IMR-90 (cell line): ENCODE measurements at regions not wholly inside any gene's neighbourhood (a gene's known extent, or its start where the extent isn't known, plus 50 kb on each side); places are given as distances from the start of the nearest gene placed in this dataset.

Experiments
- ATAC-seq: fragments of 200-7000 bp; cut with Tn5 transposase; 2 replicates; pipeline ENCODE4 v1.9.1; 2020; ENCODE audit warnings: low read depth, mild to moderate bottlenecking, moderate library complexity
- BruUV-seq: library from RNA; stranded (reverse); fragments of 400-500 nt; replicated peaks from 2 replicates; lab custom pipeline; 2021; lab: Mats Ljungman, UMichigan
- CTCF ChIA-PET: fragments of 300-600 bp; formaldehyde crosslinking; extraction: SDS; loops from one replicate; lab custom pipeline; 2021; ENCODE audit warnings: antibody characterized with exemption; lab: Yijun Ruan, JAX
- POLR2A ChIA-PET: fragments of 300-600 bp; sonication (Branson Sonifier 250); formaldehyde crosslinking; loops from one replicate; lab custom pipeline; 2022; ENCODE audit warnings: antibody characterized with exemption; ENCODE audit not compliant: unreplicated experiment; lab: Charles Lee
- DNase-seq: peaks from one replicate; pipeline ENCODE4 v3.0.0; 2013
- H2AFZ ChIP-seq: replicated peaks from 2 replicates; pipeline ENCODE3; 2013; ENCODE audit warnings: low read length, mild to moderate bottlenecking; ENCODE audit not compliant: poor library complexity
- H2AK5ac ChIP-seq: 2 replicates; pipeline ENCODE4 v1.6.1; 2013; ENCODE audit warnings: low read depth, low read length, inconsistent platforms
- H2AK9ac ChIP-seq: replicated peaks from 2 replicates; pipeline ENCODE3; 2013; ENCODE audit warnings: mild to moderate bottlenecking, low read depth, low read length, moderate library complexity; ENCODE audit not compliant: poor library complexity
- H2BK120ac ChIP-seq: 2 replicates; pipeline ENCODE4 v1.6.1; 2013; ENCODE audit warnings: low read depth, low read length, inconsistent platforms
- H2BK15ac ChIP-seq: 3 replicates; pipeline ENCODE4 v1.6.1; 2013; ENCODE audit warnings: low read depth, low read length, inconsistent platforms
- H2BK20ac ChIP-seq: 2 replicates; pipeline ENCODE4 v1.6.1; 2013; ENCODE audit warnings: low read depth, mild to moderate bottlenecking, inconsistent platforms, low read length, moderate library complexity
- H2BK5ac ChIP-seq: 2 replicates; pipeline ENCODE4 v1.6.1; 2013; ENCODE audit warnings: mild to moderate bottlenecking, low read depth, low read length, inconsistent platforms; ENCODE audit not compliant: poor library complexity, severe bottlenecking
- H3K14ac ChIP-seq: replicated peaks from 2 replicates; pipeline ENCODE4 v1.6.1; 2013; ENCODE audit warnings: low read depth, low read length, inconsistent platforms
- H3K18ac ChIP-seq: 2 replicates; pipeline ENCODE4 v1.6.1; 2013; ENCODE audit warnings: low read depth, low read length, control low read depth
- H3K23ac ChIP-seq: 2 replicates; pipeline ENCODE4 v1.6.1; 2013; ENCODE audit warnings: low read depth, low read length, inconsistent platforms
- H3K27ac ChIP-seq: 2 replicates; pipeline ENCODE4 v1.5.1; 2013; ENCODE audit warnings: mild to moderate bottlenecking, control low read depth, low read length; ENCODE audit not compliant: insufficient read depth
- H3K27me3 ChIP-seq: 2 replicates; pipeline ENCODE4 v1.6.1; 2013; ENCODE audit warnings: low read length; ENCODE audit not compliant: control insufficient read depth, insufficient read depth
- H3K36me3 ChIP-seq: 2 replicates; pipeline ENCODE4 v1.6.1; 2013; ENCODE audit warnings: low read length, mixed read lengths; ENCODE audit not compliant: control insufficient read depth, insufficient read depth
- H3K4ac ChIP-seq: 2 replicates; pipeline ENCODE4 v1.6.1; 2013; ENCODE audit warnings: low read depth, low read length, inconsistent platforms
- H3K4me1 ChIP-seq: 2 replicates; pipeline ENCODE4 v1.6.1; 2013; ENCODE audit warnings: low read length, mixed read lengths; ENCODE audit not compliant: control insufficient read depth, insufficient read depth
- H3K4me2 ChIP-seq: 2 replicates; pipeline ENCODE4 v1.6.1; 2013; ENCODE audit warnings: low read depth, mild to moderate bottlenecking, control low read depth, low read length, moderate library complexity
- H3K4me3 ChIP-seq: 2 replicates; pipeline ENCODE4 v1.5.1; 2013; ENCODE audit warnings: low read depth, mild to moderate bottlenecking, control low read depth, low read length, moderate library complexity; ENCODE audit not compliant: insufficient read depth
- H3K56ac ChIP-seq: 2 replicates; pipeline ENCODE4 v1.6.1; 2013; ENCODE audit warnings: low read length, inconsistent platforms; ENCODE audit not compliant: insufficient read depth; ENCODE audit errors: extremely low read depth
- H3K79me1 ChIP-seq, 2 experiments: 2 replicates each; pipeline ENCODE4 v1.6.1; 2013; ENCODE audit warnings: low read length in 2 of 2, inconsistent platforms in 1 of 2, low read depth in 1 of 2
- H3K9ac ChIP-seq: 2 replicates; pipeline ENCODE4 v1.6.1; 2013; ENCODE audit warnings: low read depth, low read length, control low read depth
- H3K9me1 ChIP-seq: 2 replicates; pipeline ENCODE4 v1.6.1; 2013; ENCODE audit warnings: low read length, inconsistent platforms; ENCODE audit not compliant: insufficient read depth
- H3K9me3 ChIP-seq: 2 replicates; pipeline ENCODE4 v1.6.1; 2013; ENCODE audit warnings: low read length; ENCODE audit not compliant: control insufficient read depth, insufficient read depth
- H4K20me1 ChIP-seq: 2 replicates; pipeline ENCODE4 v1.6.1; 2013; ENCODE audit warnings: low read length, inconsistent platforms; ENCODE audit not compliant: insufficient read depth
- H4K5ac ChIP-seq: 2 replicates; pipeline ENCODE4 v1.6.1; 2013; ENCODE audit warnings: mild to moderate bottlenecking, low read depth, low read length, control low read depth
- H4K8ac ChIP-seq, 2 experiments: 2 replicates each; pipeline ENCODE4 v1.6.1; 2013; ENCODE audit warnings: low read depth in 2 of 2, low read length in 2 of 2, control low read depth in 1 of 2, inconsistent platforms in 1 of 2
- H4K91ac ChIP-seq: 2 replicates; pipeline ENCODE4 v1.6.1; 2013; ENCODE audit warnings: low read depth, low read length, inconsistent platforms; ENCODE audit not compliant: insufficient read depth
- CHD1 ChIP-seq: IDR thresholded peaks from 2 replicates; pipeline ENCODE4 v1.6.1; 2012; ENCODE audit warnings: low read depth, low read length, improper control_type of control experiment
- RFX5 ChIP-seq: IDR thresholded peaks from 2 replicates; pipeline ENCODE4 v1.8.0; 2012; ENCODE audit warnings: low read depth, mild to moderate bottlenecking, low read length, moderate library complexity
- WGBS, 2 experiments: methylation state at CpG; one replicate each; pipeline versions ENCODE4 v1.1.5 to v1.1.7; 2013; ENCODE audit warnings: missing lambda C conversion rate in 2 of 2; ENCODE audit not compliant: insufficient read length in 1 of 2; ENCODE audit errors: extremely low coverage in 2 of 2; 5-methylcytosine and 5-hydroxymethylcytosine counted together
- dilution Hi-C: fragments of 300-500 bp; cut with HindIII; formaldehyde crosslinking; loops from one replicate; pipeline ENCODE4 v1.14.3; 2018; ENCODE audit warnings: low sequenced_read_pairs; ENCODE audit not compliant: unreplicated experiment
- in situ Hi-C: fragments of 300-500 bp; cut with MboI; formaldehyde crosslinking; loops from 3 replicates; pipeline ENCODE4 v1.14.3; 2019; ENCODE audit warnings: low sequenced_read_pairs, inconsistent platforms, mixed read lengths
- intact Hi-C: fragments of 100-400 bp; cut with micrococcal nuclease; formaldehyde crosslinking; loops from 2 replicates; pipeline ENCODE4 v1.10.0; 2022
- TF ChIP-seq, protein P1 (sequence below): fragments of 150-350 bp; IDR thresholded peaks from 2 replicates; pipeline ENCODE4 v1.6.1; 2016; ENCODE audit warnings: low read depth, mild to moderate bottlenecking, low read length, moderate library complexity, borderline replicate concordance

DNA sequence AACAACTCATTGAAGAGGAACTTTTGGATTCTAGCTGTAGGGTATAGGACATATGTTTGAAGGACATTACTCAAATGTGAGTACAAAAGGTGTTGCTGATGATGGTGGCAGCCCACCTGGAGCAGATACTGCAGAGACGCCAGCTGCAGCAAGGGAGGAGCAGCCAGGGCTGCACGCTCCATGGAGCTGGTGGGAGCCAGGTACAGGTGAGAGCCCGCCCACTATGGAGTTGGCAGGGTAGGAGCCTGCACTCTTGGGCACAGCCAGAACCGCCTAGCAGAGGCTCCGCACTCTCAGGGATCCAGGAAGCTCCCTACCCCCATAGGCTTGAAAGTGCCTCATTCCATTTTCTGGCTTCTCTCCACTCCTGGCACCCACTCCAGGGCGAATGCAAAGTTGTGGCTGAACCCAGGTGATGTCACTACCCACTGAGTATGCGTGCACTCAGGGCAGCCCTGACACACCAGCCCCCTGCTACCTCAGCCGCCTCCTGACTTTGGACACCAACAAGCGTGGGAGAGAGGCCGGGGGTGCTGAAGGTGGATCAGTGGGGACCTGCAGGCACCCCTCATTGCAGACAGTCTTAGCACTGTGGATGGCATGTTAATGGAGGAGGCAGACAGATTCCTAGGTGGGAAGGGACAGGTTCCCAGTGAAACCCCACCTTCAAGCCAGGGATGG is 761.1 kb downstream of the IPMK start:
- H2AK5ac ChIP-seq: no peak overlapping the region
- TF ChIP-seq CHD1 (no peak), RFX5 (no peak)
- TF ChIP-seq, protein P1, sequence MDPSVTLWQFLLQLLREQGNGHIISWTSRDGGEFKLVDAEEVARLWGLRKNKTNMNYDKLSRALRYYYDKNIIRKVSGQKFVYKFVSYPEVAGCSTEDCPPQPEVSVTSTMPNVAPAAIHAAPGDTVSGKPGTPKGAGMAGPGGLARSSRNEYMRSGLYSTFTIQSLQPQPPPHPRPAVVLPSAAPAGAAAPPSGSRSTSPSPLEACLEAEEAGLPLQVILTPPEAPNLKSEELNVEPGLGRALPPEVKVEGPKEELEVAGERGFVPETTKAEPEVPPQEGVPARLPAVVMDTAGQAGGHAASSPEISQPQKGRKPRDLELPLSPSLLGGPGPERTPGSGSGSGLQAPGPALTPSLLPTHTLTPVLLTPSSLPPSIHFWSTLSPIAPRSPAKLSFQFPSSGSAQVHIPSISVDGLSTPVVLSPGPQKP: no peak
- no peak overlapping the region for H2BK5ac ChIP-seq
- no peaks in the 10 kb centered on the region for H3K36me3 ChIP-seq
- no peak overlapping the region for H3K18ac ChIP-seq
- H3K4me3 ChIP-seq: no peak overlapping the region
- no peak for DNase-seq
- no peaks in the 10 kb centered on the region for H3K27me3 ChIP-seq
- H2AFZ ChIP-seq: no peak overlapping the region
- no peak overlapping the region for H3K56ac ChIP-seq
- H4K8ac ChIP-seq: no peak overlapping the region
- dilution Hi-C loops (no loop called here), intact Hi-C loops (no loop called here), in situ Hi-C loops (no loop called here)
- no peak overlapping the region for H3K4ac ChIP-seq
- WGBS, 2 experiments: 40% methylated on average over 1 of the region's 10 CpGs; no CpG with 5 or more reads in 1 of the 2 experiments
- BruUV-seq: no TSS peak
- CTCF ChIA-PET: no interaction called here
- no peak overlapping the region for H3K4me2 ChIP-seq
- H4K5ac ChIP-seq: no peak overlapping the region
- H3K9ac ChIP-seq: no peak overlapping the region
- no peaks in the 10 kb centered on the region for H4K20me1 ChIP-seq
- H3K9me1 ChIP-seq: no peaks in the 10 kb centered on the region
- H3K27ac ChIP-seq: no peak overlapping the region
- no peak overlapping the region for H2BK15ac ChIP-seq
- ATAC-seq: no peak
- H2BK120ac ChIP-seq: no peak overlapping the region
- H3K79me1 ChIP-seq: no peaks in the 10 kb centered on the region
- no peak overlapping the region for H4K91ac ChIP-seq
- H2BK20ac ChIP-seq: no peak overlapping the region
- H3K4me1 ChIP-seq: no peaks in the 10 kb centered on the region
- H2AK9ac ChIP-seq: no peak overlapping the region
- POLR2A ChIA-PET: no interaction called here
- no peak overlapping the region for H3K14ac ChIP-seq
- peaks cover 6% of the 10 kb centered on the region for H3K9me3 ChIP-seq
- no peak overlapping the region for H3K23ac ChIP-seq
